ENCODE measurements at regions not wholly inside any gene's neighbourhood (a gene's known extent, or its start where the extent isn't known, plus 50 kb on each side); places are given as distances from the start of the nearest gene placed in this dataset.
A peak's percentile ranks its signal among the peaks of the same experiment; 100 is the strongest.

GRCh38 chr12:98389593-98389992, 125.8 kb upstream of the TMPO start:
- H3K4me1 ChIP-seq (ENCODE audit: control insufficient read depth in 5 of 5, insufficient read depth in 5 of 5, low read length in 5 of 5) = no peaks in the 10 kb centered on the region
- DNase-seq = no peak
- 89 to 98% methylated on average over 2 of the region's 2 CpGs for WGBS, 2 donors
- no peaks in the 10 kb centered on the region for H3K9me3 ChIP-seq (ENCODE audit: control insufficient read depth in 4 of 4, insufficient read depth in 3 of 4, low read length in 3 of 4)
- no peaks in the 10 kb centered on the region for H3K36me3 ChIP-seq (ENCODE audit: control insufficient read depth in 4 of 4, insufficient read depth in 4 of 4, low read length in 4 of 4)
- no peak for TF ChIP-seq CTCF (IDR thresholded peaks at IDR 0.05; ENCODE audit: control extremely low read depth, extremely low read depth)
- no peak for ATAC-seq (ENCODE audit: insufficient read depth, low FRiP score)
- H3K9ac ChIP-seq (ENCODE audit: insufficient read depth in 1 of 2, low read length in 2 of 2) = no peak overlapping the region
- H3K4me3 ChIP-seq = no peak overlapping the region
- H3K27ac ChIP-seq (ENCODE audit: low read depth in 1 of 2, low read length in 1 of 2) = no peak overlapping the region
- H3K27me3 ChIP-seq (ENCODE audit: control insufficient read depth in 3 of 3, insufficient read depth in 3 of 3, low read length in 2 of 3) = no peaks in the 10 kb centered on the region

- WGBS, 2 donors = 23% methylated on average over 33 of the region's 33 CpGs
- no peaks in the 10 kb centered on the region for H3K36me3 ChIP-seq (ENCODE audit: control insufficient read depth in 4 of 4, insufficient read depth in 4 of 4, low read length in 4 of 4)
- ATAC-seq (ENCODE audit: insufficient read depth, low FRiP score) (peak; percentile 92), DNase-seq (peak; percentile 83 to 88 (median 87))
- peak; percentile 85 for TF ChIP-seq CTCF (IDR thresholded peaks at IDR 0.05; ENCODE audit: control extremely low read depth, extremely low read depth)
- H3K4me3 ChIP-seq = no peak overlapping the region
- no peak overlapping the region for H3K27ac ChIP-seq (ENCODE audit: low read depth in 1 of 2, low read length in 1 of 2)
- H3K27me3 ChIP-seq (ENCODE audit: control insufficient read depth in 3 of 3, insufficient read depth in 3 of 3, low read length in 2 of 3) = no peaks in the 10 kb centered on the region
- H3K9me3 ChIP-seq (ENCODE audit: control insufficient read depth in 4 of 4, insufficient read depth in 3 of 4, low read length in 3 of 4) = no peaks in the 10 kb centered on the region
- peak overlapping the region in 1 of 2 donors; percentile 83 for H3K9ac ChIP-seq (ENCODE audit: insufficient read depth in 1 of 2, low read length in 2 of 2)
- H3K4me1 ChIP-seq (ENCODE audit: control insufficient read depth in 5 of 5, insufficient read depth in 5 of 5, low read length in 5 of 5) = peaks cover 0 to 16% (median 0%) of the 10 kb centered on the region in 5 donors
These were observed 117.9 kb upstream of the TMPO start for GRCh38 chr12:98397323-98398105.

- H3K9me3 ChIP-seq (ENCODE audit: control insufficient read depth in 4 of 4, insufficient read depth in 3 of 4, low read length in 3 of 4) = no peaks in the 10 kb centered on the region
- H3K27ac ChIP-seq (ENCODE audit: low read depth in 1 of 2, low read length in 1 of 2) = no peak overlapping the region
- H3K9ac ChIP-seq (ENCODE audit: insufficient read depth in 1 of 2, low read length in 2 of 2) = no peak overlapping the region
- DNase-seq (peak in 1 of 3 donors; percentile 32), ATAC-seq (ENCODE audit: insufficient read depth, low FRiP score) (peak; percentile 49)
- peaks cover 0 to 16% (median under 1%) of the 10 kb centered on the region in 5 donors for H3K4me1 ChIP-seq (ENCODE audit: control insufficient read depth in 5 of 5, insufficient read depth in 5 of 5, low read length in 5 of 5)
- no peaks in the 10 kb centered on the region for H3K36me3 ChIP-seq (ENCODE audit: control insufficient read depth in 4 of 4, insufficient read depth in 4 of 4, low read length in 4 of 4)
- WGBS, 2 donors = 19 to 24% methylated on average over 9 of the region's 9 CpGs
- TF ChIP-seq CTCF (IDR thresholded peaks at IDR 0.05; ENCODE audit: control extremely low read depth, extremely low read depth) = no peak
- no peak overlapping the region for H3K4me3 ChIP-seq
- no peaks in the 10 kb centered on the region for H3K27me3 ChIP-seq (ENCODE audit: control insufficient read depth in 3 of 3, insufficient read depth in 3 of 3, low read length in 2 of 3)
These were observed 115.9 kb upstream of the TMPO start for GRCh38 chr12:98399532-98399931.
